AG09309 (cell line): ENCODE measurements at regions not wholly inside any gene's neighbourhood (a gene's known extent, or its start where the extent isn't known, plus 50 kb on each side); places are given as distances from the start of the nearest gene placed in this dataset.

ENCODE experiments used
- DNase-seq: peaks from one replicate; pipeline ENCODE4 v3.0.0-alpha.2; 2010; ENCODE audit warnings: low read depth
- H3K4me3 ChIP-seq: 2 replicates; pipeline ENCODE4 v1.5.1; 2011; ENCODE audit warnings: mild to moderate bottlenecking, low read depth, low read length, moderate library complexity; ENCODE audit not compliant: control insufficient read depth
- CTCF ChIP-seq: IDR thresholded peaks from 2 replicates; pipeline ENCODE4 v1.5.1; 2011; ENCODE audit warnings: mild to moderate bottlenecking, low read depth, low read length, inconsistent platforms; ENCODE audit not compliant: insufficient read depth, control insufficient read depth; ENCODE audit errors: missing control alignments

GRCh38 chr16:86027373-86028126, 128.6 kb downstream of the IRF8 start:
- TF ChIP-seq CTCF, result no peak
- no peak for DNase-seq
- no peak overlapping the region for H3K4me3 ChIP-seq

- no peak for TF ChIP-seq CTCF
- no peak overlapping the region for H3K4me3 ChIP-seq
- DNase-seq, result no peak
These were observed 130.3 kb downstream of the IRF8 start for GRCh38 chr16:86029131-86029741.

GRCh38 chr16:86030116-86030515, 131.2 kb downstream of the IRF8 start:
- no peak overlapping the region for H3K4me3 ChIP-seq
- no peak for TF ChIP-seq CTCF
- DNase-seq, result no peak

GRCh38 chr16:86031141-86031678, 132.2 kb downstream of the IRF8 start:
- H3K4me3 ChIP-seq, result no peak overlapping the region
- TF ChIP-seq CTCF, result no peak
- no peak for DNase-seq

GRCh38 chr16:86033016-86033474, 134.1 kb downstream of the IRF8 start:
- H3K4me3 ChIP-seq, result no peak overlapping the region
- TF ChIP-seq CTCF, result no peak
- DNase-seq, result no peak

GRCh38 chr16:86033971-86034370, 135.0 kb downstream of the IRF8 start:
- DNase-seq, result no peak
- no peak for TF ChIP-seq CTCF
- no peak overlapping the region for H3K4me3 ChIP-seq
